HFFc6 (cell line): ENCODE measurements at regions not wholly inside any gene's neighbourhood (a gene's known extent, or its start where the extent isn't known, plus 50 kb on each side); places are given as distances from the start of the nearest gene placed in this dataset.

ENCODE experiments used
- DNase-seq: peaks from one replicate; pipeline ENCODE4 v3.0.0-alpha.2; 2018
- H3K27ac Mint-ChIP-seq: 2 replicates; pipeline ENCODE4 v1.8.0; 2020; ENCODE audit warnings: mild to moderate bottlenecking, mixed read lengths
- H3K27me3 Mint-ChIP-seq: 2 replicates; pipeline ENCODE4 v1.8.0; 2021; ENCODE audit warnings: mild to moderate bottlenecking, moderate library complexity, mixed read lengths; ENCODE audit not compliant: insufficient read depth
- H3K36me3 Mint-ChIP-seq: 2 replicates; pipeline ENCODE4 v1.8.0; 2021; ENCODE audit warnings: low read depth, mixed read lengths
- H3K4me1 Mint-ChIP-seq: 2 replicates; pipeline ENCODE4 v1.8.0; 2020; ENCODE audit warnings: low read depth, mixed read lengths
- H3K4me3 Mint-ChIP-seq: 2 replicates; pipeline ENCODE4 v1.8.0; 2020; ENCODE audit warnings: mild to moderate bottlenecking, moderate library complexity, mixed read lengths
- H3K9me3 Mint-ChIP-seq: 2 replicates; pipeline ENCODE4 v1.8.0; 2020; ENCODE audit warnings: mild to moderate bottlenecking, mixed read lengths
- CTCF ChIP-seq: fragments of 200-600 bp; sonication (generic); IDR thresholded peaks from 2 replicates; pipeline ENCODE4 v1.5.0; 2021; ENCODE audit warnings: antibody characterized with exemption, mild to moderate bottlenecking

- H3K9me3 Mint-ChIP-seq = peaks cover 8% of the 10 kb centered on the region; the same call in 1 of the 2 replicates
- no peak for TF ChIP-seq CTCF
- H3K27me3 Mint-ChIP-seq = peaks cover 42% of the 10 kb centered on the region
- 0 out of 2 replicates have a peak, but pooled peaks cover 5% of the 10 kb centered on the region for H3K4me1 Mint-ChIP-seq
- H3K4me3 Mint-ChIP-seq = no peak overlapping the region
- DNase-seq = no peak
- no peaks in the 10 kb centered on the region for H3K36me3 Mint-ChIP-seq
- no peak overlapping the region for H3K27ac Mint-ChIP-seq
Measured at GRCh38 chr10:29957907-29958331, 101.5 kb downstream of the JCAD start.

- no peak overlapping the region for H3K27ac Mint-ChIP-seq
- H3K9me3 Mint-ChIP-seq = peaks cover 8% of the 10 kb centered on the region; the same call in 1 of the 2 replicates
- H3K27me3 Mint-ChIP-seq = peaks cover 37% of the 10 kb centered on the region
- TF ChIP-seq CTCF = no peak
- H3K4me1 Mint-ChIP-seq = 0 out of 2 replicates have a peak, but pooled peaks cover 5% of the 10 kb centered on the region
- DNase-seq = no peak
- no peaks in the 10 kb centered on the region for H3K36me3 Mint-ChIP-seq
- no peak overlapping the region for H3K4me3 Mint-ChIP-seq
Measured at GRCh38 chr10:29957236-29957635, 102.2 kb downstream of the JCAD start.

GRCh38 chr10:29956335-29956924 is 103.0 kb downstream of the JCAD start:
- Mint-ChIP-seq H3K4me3 (no peak overlapping the region), H3K27ac (no peak overlapping the region), H3K36me3 (no peaks in the 10 kb centered on the region), H3K9me3 (peaks cover 8% of the 10 kb centered on the region; the same call in 1 of the 2 replicates), H3K27me3 (peaks cover 36% of the 10 kb centered on the region), H3K4me1 (0 out of 2 replicates have a peak, but pooled peaks cover 5% of the 10 kb centered on the region)
- no peak for DNase-seq
- no peak for TF ChIP-seq CTCF

DNA sequence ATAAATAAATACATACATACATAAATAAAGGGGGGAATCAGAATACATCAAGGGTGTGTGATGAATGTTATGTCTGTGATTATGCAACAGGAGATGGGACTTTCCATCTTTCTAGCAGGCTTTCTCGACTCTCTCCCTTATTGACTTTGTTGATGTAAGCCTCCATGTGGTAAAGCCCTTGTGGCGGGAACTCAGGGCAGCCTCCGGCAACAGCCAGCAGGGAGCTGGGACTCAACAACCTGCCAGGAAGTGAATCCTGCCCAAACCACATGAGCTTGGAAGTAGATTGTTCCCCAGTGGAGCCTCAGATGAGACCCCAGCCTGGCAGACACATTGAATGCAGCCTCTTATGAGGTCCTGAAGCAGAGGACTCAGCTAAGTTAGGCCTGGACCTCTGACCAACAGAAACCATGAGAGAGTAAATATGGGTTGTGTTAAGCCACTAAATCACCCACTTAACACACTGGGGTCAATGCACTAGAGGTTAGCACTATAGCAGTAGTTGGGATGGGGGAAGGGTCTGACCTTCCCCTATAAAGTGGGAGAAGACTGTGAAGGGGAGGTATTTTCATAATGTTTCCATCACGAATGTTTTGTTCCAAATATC is 104.0 kb downstream of the JCAD start:
- Mint-ChIP-seq H3K4me1 (peaks cover 8% of the 10 kb centered on the region), H3K27me3 (peaks cover 29% of the 10 kb centered on the region), H3K27ac (no peak overlapping the region), H3K36me3 (no peaks in the 10 kb centered on the region), H3K9me3 (peaks cover 8% of the 10 kb centered on the region; the same call in 1 of the 2 replicates), H3K4me3 (no peak overlapping the region)
- DNase-seq = no peak
- TF ChIP-seq CTCF = no peak

DNA sequence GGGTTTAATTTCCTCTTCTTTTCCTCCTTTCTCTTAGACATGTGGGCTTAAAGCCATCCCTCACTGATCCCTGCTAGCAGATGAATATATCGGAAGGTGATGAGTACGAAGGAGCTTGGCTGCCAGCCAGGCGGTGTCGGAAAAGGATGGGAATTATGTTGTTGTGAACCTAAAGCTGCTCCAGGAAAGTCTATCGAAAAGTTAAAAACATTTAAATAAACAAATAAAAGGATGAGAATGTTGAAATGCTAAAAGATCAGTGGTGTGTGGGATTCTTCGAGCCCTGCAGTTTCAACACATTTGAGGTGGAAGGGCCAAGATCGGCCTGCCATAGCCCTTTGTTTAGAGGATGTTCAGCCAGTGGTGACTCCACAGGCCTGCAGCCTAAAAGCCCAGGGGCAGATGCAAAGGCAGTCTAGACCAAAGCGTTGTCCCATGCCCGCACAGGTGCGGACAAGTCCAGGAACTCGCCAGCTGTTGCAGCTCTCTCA is 107.9 kb downstream of the JCAD start:
- Mint-ChIP-seq H3K36me3 (no peaks in the 10 kb centered on the region), H3K27me3 (peaks cover 19% of the 10 kb centered on the region), H3K4me3 (no peak overlapping the region), H3K27ac (no peak overlapping the region), H3K4me1 (peaks cover 38% of the 10 kb centered on the region), H3K9me3 (peaks cover 3% of the 10 kb centered on the region; the same call in 1 of the 2 replicates)
- no peak for DNase-seq
- TF ChIP-seq CTCF = no peak
